Dedifferentiated amniotic fluid mesenchymal stem cell (primary cell): ENCODE measurements at regions not wholly inside any gene's neighbourhood (a gene's known extent, or its start where the extent isn't known, plus 50 kb on each side); places are given as distances from the start of the nearest gene placed in this dataset.
"Not testable (repeated sequence)": the region's sequence is repeated elsewhere in the genome, so short reads cannot be mapped to it uniquely, and the experiment has no call there.

Experiments
- DNase-seq: peaks from one replicate; pipeline ENCODE4 v3.0.0-alpha.2; 2016; ENCODE audit errors: extremely low spot score

DNA sequence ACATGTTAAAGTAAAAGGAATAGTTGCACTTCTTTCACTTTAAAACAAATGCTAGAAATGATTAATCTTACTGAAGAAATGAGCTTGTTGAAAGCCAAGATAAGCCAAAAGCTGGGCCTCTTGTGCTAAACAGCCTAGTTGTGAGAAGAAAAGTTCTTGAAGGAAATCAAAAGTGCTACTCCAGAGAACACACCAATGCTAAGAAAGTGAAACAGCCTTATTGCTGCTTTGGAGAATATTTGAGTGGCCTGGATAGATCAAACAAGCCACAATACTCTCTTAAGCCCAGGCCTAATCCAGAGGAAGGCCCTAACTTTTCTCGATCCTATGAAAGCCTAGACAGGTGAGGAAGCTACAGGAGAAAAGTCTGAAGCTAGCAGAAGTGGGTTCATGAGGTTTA is 967.9 kb upstream of the INTU start:
- no peak for DNase-seq

DNA sequence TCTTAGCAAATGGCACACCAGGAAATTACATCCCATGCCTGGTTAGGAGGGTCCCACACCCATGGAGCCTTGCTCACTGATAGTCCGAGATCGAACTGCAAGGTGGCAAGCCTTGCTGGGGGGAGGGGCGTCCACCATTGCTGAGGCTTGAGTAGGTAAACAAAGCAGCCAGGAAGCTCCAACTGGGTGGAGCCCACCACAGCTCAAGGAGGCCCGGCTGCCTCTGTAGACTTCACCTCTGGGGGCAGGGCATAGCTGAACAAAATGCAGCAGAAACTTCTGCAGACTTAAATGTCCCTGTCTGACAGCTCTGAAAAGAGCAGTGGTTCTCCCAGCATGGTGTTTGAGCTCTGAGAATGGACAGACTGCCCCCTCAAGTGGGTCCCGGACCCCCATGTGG is 962.7 kb upstream of the INTU start:
- DNase-seq, result not testable (repeated sequence)

DNA sequence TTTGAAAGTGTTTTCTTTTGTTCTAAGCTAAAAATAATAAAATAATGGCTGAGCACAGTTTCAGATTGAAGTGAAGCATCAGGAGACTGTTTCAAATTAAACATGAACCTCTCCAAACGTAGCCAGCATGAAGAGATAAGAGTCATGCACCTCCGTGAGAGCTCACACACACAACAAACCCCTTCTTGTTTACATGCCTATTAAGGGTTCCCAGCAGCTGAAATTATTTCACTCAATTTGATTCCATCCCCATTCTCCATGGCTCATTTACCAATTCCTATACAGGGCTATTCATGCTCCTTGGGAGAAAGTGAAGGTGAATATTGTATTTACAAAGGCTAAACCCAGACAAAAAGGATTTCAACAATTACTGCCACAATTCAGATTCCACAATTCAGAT is 954.1 kb upstream of the INTU start:
- DNase-seq, result no peak

DNA sequence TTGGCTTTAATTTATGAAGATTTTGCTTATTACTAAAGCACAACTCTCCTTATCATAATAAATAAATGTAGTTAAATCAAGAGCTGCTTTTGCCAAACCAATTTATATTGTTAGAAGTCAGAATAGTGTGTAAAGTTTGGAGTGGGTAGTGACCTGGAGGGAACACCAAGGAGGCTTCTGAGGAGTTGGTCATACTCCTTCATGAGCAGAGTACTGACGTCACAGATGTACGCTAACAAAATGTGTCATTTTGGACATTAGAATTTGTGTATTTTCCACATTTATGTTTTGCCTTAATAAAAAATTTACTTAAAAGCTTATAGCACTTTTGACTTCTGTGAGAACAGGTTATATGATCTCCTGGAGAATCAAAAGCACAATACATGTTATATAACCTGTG is 953.5 kb upstream of the INTU start:
- DNase-seq, result no peak

DNA sequence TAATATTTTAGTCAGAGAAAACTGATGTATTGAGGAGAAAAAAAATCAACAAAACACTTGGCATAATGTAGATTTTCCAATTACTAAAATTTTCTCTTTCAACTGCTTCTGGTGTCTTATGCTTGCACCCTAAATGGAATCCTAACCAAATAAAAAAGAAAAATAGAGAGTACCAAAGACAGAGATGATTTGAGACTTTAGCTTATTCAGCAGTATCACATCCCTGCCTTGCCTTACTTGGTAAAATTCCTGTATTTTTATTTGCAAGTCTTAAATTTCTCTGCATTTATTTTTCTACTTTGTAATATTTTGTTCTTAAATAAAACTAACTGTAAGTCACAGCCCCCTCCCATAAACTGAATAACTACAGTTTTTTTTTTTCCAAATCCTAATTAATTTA is 950.5 kb upstream of the INTU start:
- DNase-seq, result no peak

DNA sequence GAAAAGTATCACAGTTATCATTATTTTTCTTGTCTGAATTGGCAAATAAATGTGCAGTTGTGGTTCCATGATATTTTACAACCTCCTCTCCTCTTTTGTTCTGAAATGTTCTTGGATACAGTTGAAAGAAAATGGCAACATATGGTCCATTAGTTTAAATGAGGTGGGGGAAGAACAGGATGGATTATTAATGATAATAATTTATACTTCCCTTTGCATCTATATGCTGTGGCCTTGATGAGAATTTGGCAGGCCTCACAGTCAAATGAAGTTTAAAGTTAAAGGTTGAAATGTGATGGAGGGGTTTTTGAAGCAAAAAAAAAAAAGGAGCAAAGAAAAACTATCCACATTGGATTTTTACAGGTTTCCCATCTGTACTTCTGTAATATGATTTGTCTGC is 946.3 kb upstream of the INTU start:
- DNase-seq, result no peak

DNA sequence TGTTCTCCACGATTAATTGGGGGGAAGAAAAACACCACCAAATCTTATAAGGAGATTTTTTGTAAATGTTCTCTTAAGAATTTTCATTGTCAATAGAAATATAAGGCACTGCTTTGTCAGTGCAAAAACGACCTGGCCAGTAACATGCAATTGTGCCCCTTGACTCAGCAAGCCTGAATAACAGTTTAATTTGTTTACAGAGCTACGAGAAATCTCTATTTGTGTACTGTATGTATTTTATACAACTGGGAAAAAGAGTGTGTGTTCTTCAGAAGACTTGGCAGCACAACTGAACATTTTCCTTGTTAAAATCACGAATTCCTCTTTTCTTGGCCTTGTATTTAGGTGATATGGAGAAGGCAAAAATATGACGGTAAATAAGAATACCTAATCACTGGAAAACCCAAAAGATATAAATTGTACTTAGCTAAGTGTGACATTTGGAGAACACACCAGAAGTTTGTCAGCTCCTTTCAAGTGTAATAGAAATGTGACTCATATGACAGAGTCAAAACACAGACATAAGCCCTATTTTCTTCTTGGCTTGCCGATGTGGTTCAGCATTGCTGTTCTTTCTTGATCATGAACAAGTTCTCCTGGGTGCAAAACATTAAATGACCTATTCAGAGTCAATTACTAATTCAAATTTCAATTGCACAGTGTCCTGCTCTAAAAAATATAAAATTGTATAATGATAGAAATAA is 945.0 kb upstream of the INTU start:
- DNase-seq, result no peak

DNA sequence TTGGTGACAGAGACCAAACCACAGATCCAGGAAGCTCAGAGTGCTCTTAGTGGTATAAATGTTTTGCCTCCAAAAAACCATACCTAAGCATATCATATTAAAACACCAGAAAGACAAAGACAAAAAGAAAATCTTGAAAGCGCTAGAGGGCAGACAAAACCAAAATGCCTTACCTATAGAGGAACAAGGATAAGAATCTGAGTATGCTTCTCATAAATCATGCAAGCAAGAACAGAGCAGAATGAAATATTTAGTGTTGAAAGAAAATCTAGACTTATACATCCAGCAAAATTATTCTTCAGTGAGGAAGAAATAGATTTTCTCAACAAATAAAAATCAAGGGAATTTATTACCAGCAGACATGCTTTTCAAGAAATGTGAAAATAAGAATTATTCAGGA is 941.0 kb upstream of the INTU start:
- DNase-seq, result no peak

DNA sequence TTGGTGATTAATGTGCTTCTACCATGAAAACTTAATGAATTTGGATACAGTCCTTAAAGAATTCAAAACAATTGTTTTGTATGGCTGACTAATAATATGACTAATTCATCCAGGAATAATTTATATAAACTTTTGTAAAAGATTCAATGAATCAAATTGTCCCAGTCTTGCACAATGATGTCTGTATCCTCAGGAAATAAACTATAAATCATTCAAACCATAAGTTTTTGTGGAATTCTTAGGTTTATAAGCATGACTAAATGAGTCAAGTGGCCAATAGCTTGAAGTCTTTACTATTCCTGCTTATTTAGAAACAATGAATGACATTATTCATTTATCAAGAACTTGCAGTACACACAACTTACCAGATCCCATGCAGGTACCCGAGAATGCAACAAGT is 935.0 kb upstream of the INTU start:
- no peak for DNase-seq

DNA sequence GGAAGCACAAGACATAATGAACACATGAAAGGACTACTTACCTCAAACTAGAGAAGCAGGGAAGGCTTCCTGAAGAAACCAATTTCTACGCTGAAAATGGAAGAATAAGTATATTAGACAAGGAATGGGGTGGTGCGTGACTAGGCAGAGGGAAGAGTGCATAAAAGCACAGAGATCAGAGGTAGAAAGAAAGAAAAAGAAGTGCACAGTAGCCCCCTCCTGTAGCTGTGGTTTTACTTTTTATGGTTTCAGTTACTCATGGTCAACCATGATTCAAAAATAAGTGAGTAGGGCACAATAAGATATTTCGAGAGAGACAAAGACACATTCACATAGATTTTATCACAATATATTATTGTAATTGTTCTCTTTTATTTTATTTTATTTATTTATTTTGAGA is 934.5 kb upstream of the INTU start:
- DNase-seq, result no peak

DNA sequence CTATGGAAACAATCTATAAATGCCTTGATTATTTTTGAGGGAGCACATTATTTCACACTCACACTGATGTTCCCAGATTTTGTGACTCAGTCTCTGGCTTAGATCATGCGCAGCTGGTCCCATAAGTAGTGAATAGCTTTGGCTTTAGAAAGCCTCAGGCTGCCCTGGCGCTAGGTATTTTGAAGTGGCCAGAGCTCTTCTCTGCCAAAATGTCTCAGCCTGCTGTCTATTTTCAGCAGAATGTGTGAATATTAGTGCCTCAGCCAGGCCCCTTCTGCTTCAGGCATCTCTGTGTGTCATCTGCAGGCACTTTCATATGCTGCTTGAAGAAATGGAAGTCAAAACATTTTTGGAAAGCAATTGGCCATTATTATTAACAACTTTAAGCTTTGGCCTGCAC is 931.0 kb upstream of the INTU start:
- peak; percentile 26 for DNase-seq

DNA sequence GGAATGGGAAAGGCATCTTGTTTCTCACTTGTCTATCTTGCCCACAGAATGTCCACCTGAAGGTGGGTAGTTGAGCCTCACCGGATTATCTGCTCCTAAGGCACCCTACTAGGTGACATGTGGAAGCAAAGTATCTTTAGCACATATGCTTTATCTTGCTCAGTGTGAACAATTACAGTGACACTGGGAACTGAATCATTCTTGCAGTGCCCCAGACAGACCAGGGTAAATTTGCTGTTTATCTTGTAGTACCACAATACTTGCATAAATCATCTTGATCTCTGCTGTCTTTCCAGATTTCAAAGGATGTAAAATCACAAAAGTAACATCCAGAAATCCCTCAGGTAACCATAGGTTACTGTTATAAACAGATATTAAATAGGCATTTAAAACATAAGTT is 930.0 kb upstream of the INTU start:
- no peak for DNase-seq

DNA sequence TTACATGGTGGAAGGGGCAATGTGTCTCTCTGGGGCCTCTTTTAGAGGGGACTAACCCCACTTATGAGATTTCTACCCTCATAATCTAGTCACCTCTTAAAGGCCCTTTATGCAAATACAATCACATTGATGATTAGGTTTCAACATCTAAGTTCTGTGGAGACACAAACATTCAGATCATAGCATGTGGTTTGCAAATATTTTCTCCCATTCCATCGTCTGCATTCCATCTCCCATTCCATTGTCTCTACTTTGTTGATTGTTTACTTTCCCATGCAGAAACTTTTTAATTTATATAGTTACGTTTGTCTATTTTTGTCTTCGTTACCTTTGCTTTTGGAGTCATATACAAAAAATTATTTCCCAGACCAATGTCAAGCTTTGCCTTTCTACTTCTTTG is 927.5 kb upstream of the INTU start:
- peak; percentile 44 for DNase-seq

DNA sequence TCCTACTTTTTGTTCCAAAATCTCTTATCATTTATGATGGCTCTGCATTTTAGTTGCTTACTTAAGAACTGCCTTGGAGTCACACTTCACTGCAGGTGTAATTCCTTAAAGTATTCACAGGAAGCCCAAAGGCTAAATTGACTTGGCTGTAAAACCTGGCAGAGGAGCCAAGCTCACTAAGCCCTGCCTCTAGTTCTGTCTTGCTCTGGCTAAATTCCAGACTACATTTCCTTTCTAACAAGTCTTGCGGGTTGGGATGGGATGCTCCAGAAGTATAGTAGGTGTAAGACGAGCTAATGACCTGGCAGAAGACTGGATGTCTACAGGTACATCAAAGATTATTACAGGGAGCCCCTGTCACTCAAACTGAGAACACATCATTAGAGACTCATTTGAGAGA is 924.0 kb upstream of the INTU start:
- no peak for DNase-seq

DNA sequence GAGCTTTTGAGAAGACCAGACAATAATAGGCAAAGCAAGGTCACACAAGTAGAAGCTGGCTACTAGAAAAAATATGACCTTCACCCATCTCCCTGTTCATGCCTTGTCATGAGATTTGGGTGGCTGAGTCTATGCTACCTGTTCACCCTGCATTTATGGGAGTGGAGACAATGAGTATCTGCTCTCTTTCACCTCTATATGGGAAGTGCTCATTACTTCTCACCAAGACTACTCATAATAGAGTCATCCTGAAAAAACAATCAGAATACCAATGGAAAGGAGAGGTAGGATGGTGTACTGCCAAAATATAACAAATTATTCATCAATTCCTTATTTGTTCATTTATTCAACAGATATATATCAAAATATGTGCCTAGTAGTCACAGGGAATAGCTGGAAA is 921.8 kb upstream of the INTU start:
- DNase-seq, result no peak

DNA sequence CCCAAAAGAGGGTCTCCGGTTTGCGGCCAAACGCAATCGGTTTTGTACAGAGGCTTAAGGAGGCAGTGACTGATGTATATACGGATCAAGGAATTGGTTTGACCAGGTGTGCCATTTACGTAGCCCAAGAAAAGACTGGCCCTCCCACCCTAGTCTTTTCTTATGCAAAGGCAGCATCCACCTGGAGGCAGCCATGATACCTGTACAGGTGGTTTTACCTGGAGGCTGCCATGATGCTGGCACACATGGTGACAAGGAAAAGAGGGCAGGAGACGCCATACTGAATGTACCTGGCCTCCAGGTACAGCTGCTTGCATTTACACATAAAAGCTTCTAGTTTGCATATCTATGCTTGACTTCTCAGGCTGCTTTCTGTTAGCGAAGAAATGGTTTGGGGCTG is 917.7 kb upstream of the INTU start:
- no peak for DNase-seq

DNA sequence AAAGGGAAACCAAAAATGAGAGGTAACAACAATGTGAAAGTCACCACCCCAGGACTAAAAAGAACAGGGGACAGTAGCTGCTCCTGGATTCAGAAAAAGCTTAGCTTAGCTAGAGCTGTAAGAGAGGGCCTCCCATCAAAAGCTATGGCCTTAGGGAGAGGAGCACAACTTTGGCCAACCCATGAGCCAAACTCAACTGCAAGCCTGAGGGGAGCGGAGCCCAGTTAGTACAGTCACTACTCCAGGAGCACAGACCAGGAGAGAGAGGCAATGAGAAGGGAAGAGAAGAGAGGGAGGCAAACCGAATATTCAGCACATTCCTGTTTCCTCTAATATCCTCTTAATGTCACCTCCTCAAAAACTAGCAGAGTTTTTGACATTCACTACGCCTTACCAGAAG is 917.1 kb upstream of the INTU start:
- DNase-seq, result no peak

DNA sequence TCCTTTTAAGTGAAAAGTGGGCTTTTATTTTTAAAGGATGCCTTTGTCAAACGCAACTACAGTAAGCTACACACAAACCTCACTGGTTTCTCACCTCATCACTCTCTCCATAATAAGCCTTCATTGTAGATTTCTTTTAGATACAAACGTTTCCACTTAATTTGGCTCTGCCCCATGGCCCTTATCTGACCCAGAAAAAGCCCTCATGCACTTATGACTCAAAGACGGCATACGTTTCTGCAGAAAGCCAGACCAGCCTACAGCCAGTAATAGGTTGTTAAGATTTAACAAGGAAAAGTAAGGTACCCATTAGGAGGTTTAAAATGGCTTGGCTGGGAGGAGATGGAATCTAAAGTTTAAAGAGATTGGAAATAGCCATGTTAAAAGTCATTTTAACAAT is 914.6 kb upstream of the INTU start:
- DNase-seq, result no peak

DNA sequence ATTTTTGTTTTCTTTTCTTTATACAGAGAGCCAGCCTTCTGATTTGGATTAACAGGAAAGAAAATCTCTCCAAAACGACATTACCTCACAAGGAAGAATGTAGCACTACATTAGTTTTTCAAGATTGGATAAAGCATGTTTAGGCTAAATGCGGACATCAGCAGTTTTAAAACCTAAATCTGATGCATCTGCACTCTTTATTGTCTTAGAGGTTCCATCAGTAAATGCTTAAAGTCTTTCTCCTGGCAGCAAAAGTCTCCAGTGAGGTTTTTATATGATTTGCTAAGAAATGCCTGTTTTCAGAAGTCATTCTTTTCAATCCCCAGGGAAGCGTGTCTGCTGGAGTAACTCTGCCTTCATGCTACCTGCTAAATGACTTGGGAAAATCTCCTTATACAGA is 912.9 kb upstream of the INTU start:
- DNase-seq, result no peak

DNA sequence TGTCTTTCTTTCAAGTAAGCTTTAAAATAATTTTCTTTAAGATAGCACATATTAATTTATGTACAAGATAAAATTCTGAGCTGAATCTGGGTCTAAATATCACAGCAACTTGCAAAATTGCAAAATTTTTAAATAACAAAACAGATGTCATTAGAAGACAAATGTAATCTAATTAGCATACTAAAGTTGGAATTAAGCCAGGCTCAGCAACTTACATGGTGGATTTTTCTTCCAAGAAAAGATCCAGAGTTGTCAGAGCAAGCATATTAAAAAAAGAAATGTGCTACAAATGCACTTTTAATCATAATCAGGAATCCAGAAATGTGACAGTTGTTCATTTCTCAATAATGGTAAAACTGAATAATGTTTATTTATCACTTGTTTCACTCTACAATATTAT is 906.9 kb upstream of the INTU start:
- no peak for DNase-seq

DNA sequence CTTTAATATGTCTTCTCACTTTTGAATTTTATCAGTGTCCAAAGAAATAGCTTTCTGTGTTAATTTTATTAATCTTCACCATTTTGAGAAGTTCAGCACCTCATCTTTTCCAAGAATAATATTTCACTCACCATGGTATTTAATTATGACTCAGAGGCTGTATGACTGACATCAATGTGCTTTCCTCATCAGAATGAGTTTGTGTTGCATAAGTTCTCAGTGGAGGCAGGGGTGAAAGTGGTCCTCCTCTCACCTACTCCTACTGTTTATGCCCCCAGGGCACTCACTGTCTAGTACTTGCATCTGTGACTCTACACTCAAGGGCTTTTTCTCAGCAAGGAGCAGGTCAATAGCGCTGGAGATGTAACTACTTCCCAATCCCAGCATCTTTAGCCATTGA is 905.3 kb upstream of the INTU start:
- no peak for DNase-seq

DNA sequence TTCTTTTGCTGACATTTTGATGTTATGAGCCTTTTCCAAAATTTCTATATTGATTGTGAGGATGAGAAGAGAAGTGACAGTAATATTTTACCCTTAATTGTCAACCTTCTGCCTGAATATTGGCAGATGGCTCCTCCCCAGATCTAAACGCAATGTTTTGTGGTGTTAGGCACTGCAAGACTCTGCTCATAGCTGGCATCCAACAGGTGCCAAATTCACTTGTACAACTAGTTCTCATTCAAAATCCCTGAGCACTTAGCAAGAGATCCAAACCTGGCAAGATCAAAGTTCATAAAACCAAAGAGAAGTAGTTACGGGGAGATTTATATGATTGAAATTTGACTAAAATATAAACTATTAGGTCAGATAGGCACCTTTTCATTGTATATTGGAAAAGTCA is 901.7 kb upstream of the INTU start:
- no peak for DNase-seq

DNA sequence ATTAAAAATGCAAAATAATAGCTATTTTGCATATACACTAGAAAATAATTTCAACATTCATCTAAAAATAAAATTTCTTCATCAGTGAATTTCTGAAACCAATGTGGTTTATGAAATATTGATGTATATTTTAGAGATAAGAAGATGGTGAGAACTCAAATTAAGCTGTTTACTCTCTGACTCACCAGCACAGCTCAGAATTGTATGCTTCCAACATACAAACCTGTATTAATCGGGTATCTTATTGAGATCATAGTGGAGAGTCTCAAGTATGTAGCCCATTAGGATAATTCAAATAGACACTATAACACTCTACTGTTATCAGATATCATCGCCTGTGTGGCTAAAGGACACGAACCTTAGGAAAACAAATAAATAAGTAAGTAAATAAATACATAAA is 899.5 kb upstream of the INTU start:
- DNase-seq, result no peak

DNA sequence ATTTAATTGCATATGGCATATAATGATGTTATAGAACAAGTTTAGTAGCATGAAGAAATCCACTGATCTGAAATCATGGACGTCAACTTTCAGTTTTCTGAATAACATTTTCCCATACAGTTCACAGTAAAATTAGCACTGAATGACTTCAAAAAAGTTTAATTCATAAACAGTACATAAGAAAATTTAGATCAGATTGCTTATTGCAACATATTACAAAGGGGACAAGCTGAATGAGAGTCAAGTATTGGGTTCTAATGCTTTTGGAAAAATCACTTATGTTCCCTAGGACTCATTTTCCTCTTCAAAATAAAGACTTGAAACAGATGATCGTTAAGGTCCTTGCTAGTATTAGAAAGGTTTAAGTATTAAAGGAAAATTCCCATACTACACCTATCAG is 898.3 kb upstream of the INTU start:
- DNase-seq, result no peak
